HCT116 (cell line): ENCODE measurements at regions not wholly inside any gene's neighbourhood (a gene's known extent, or its start where the extent isn't known, plus 50 kb on each side); places are given as distances from the start of the nearest gene placed in this dataset.

Experiments
- EGR1 ChIP-seq: IDR thresholded peaks from 2 replicates; pipeline ENCODE4 v1.6.1; 2012; ENCODE audit warnings: low read depth
- EZH2 ChIP-seq: fragments of 200-600 bp; sonication (generic); IDR thresholded peaks from 2 replicates; pipeline ENCODE4 v1.6.1; 2017; ENCODE audit warnings: antibody characterized with exemption, mixed run types
- FOSL1 ChIP-seq: IDR thresholded peaks from 2 replicates; pipeline ENCODE4 v1.6.1; 2012; ENCODE audit warnings: low read depth
- POLR2A ChIP-seq: IDR thresholded peaks from 2 replicates; pipeline ENCODE4 v1.7.0; 2011; ENCODE audit warnings: borderline replicate concordance; ENCODE audit not compliant: insufficient read depth, insufficient read length; ENCODE audit errors: extremely low read depth
- RAD21 ChIP-seq: IDR thresholded peaks from 2 replicates; pipeline ENCODE4 v1.6.1; 2012; ENCODE audit warnings: low read depth, mild to moderate bottlenecking
- SRF ChIP-seq: IDR thresholded peaks from 2 replicates; pipeline ENCODE4 v1.6.1; 2012; ENCODE audit warnings: low read depth
- TCF7L2 ChIP-seq: IDR thresholded peaks from 2 replicates; pipeline ENCODE4 v1.7.0; 2011; ENCODE audit warnings: borderline replicate concordance, inconsistent platforms; ENCODE audit not compliant: insufficient read depth, insufficient read length; ENCODE audit errors: extremely low read depth
- YY1 ChIP-seq: IDR thresholded peaks from 2 replicates; pipeline ENCODE4 v1.6.1; 2011; ENCODE audit warnings: low read length, low read depth, moderate library complexity, mild to moderate bottlenecking; ENCODE audit not compliant: insufficient replicate concordance; ENCODE audit errors: extremely low read depth
- TF ChIP-seq, protein P1 (sequence below), 3 experiments: fragments of 200-600 bp in 1 of 3; sonication (generic) in 1 of 3; IDR thresholded peaks in 2 of 3; conservative IDR thresholded peaks in 1 of 3; 2 replicates each; pipeline ENCODE4 v1.5.1; 2012 to 2017; ENCODE audit warnings: low read depth in 2 of 3, low read length in 2 of 3, antibody characterized with exemption in 1 of 3, borderline replicate concordance in 1 of 3, control low read depth in 1 of 3, mild to moderate bottlenecking in 1 of 3, mixed read lengths in 1 of 3, mixed run types in 1 of 3, moderate library complexity in 1 of 3; ENCODE audit not compliant: insufficient read depth in 1 of 3

- TF ChIP-seq POLR2A = no peak
- TF ChIP-seq RAD21 = no peak
- TF ChIP-seq YY1 = no peak
- TF ChIP-seq, protein P1, sequence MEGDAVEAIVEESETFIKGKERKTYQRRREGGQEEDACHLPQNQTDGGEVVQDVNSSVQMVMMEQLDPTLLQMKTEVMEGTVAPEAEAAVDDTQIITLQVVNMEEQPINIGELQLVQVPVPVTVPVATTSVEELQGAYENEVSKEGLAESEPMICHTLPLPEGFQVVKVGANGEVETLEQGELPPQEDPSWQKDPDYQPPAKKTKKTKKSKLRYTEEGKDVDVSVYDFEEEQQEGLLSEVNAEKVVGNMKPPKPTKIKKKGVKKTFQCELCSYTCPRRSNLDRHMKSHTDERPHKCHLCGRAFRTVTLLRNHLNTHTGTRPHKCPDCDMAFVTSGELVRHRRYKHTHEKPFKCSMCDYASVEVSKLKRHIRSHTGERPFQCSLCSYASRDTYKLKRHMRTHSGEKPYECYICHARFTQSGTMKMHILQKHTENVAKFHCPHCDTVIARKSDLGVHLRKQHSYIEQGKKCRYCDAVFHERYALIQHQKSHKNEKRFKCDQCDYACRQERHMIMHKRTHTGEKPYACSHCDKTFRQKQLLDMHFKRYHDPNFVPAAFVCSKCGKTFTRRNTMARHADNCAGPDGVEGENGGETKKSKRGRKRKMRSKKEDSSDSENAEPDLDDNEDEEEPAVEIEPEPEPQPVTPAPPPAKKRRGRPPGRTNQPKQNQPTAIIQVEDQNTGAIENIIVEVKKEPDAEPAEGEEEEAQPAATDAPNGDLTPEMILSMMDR (IDR thresholded peaks at IDR 0.05 in 2 of 3, conservative IDR thresholded peaks at IDR 0.05 in 1 of 3; ENCODE audit: borderline replicate concordance in 1 of 3, insufficient read depth in 1 of 3, low read depth in 2 of 3, low read length in 2 of 3) = no peak
- TF ChIP-seq FOSL1 = no peak
- no peak for TF ChIP-seq SRF
- TF ChIP-seq EGR1 = no peak
- no peak for TF ChIP-seq TCF7L2
- TF ChIP-seq EZH2 = no peak
These were observed 95.4 kb upstream of the BANK1 start for GRCh38 chr4:101695176-101695575.
